GM23248 (cell line): ENCODE measurements at regions not wholly inside any gene's neighbourhood (a gene's known extent, or its start where the extent isn't known, plus 50 kb on each side); places are given as distances from the start of the nearest gene placed in this dataset.

Experiments
- EZH2 ChIP-seq: fragments of 200-600 bp; sonication (generic); IDR thresholded peaks from 2 replicates; pipeline ENCODE4 v1.6.1; 2018; ENCODE audit warnings: antibody characterized with exemption, mild to moderate bottlenecking; ENCODE audit not compliant: insufficient read depth, poor library complexity, severe bottlenecking
- EZH2phosphoT487 ChIP-seq: fragments of 200-600 bp; sonication (generic); IDR thresholded peaks from 2 replicates; pipeline ENCODE4 v1.6.1; 2018; ENCODE audit warnings: antibody characterized with exemption, moderate library complexity, mild to moderate bottlenecking, low read depth; ENCODE audit not compliant: insufficient read depth

GRCh38 chr2:142741764-142742269 lies 135.6 kb upstream of the KYNU start:
- TF ChIP-seq EZH2 (no peak), EZH2phosphoT487 (no peak)
